OCI-LY7 (cell line): ENCODE measurements at regions not wholly inside any gene's neighbourhood (a gene's known extent, or its start where the extent isn't known, plus 50 kb on each side); places are given as distances from the start of the nearest gene placed in this dataset.

Experiments
- BruUV-seq: library from RNA; stranded (reverse); fragments of 400-500 nt; replicated peaks from 2 replicates; lab custom pipeline; 2021; lab: Mats Ljungman, UMichigan
- CTCF ChIA-PET: fragments of 300-600 bp; sonication (Branson Sonifier 250); formaldehyde crosslinking; loops from one replicate; lab custom pipeline; 2022; ENCODE audit warnings: antibody characterized with exemption; ENCODE audit not compliant: unreplicated experiment; lab: Charles Lee
- POLR2A ChIA-PET: fragments of 300-600 bp; sonication (Branson Sonifier 250); formaldehyde crosslinking; loops from one replicate; lab custom pipeline; 2022; ENCODE audit warnings: antibody characterized with exemption; lab: Charles Lee
- DNase-seq: peaks from one replicate; pipeline ENCODE4 v3.0.0-alpha.2; 2015; ENCODE audit warnings: low spot score
- H2AFZ ChIP-seq: fragments of 200-600 bp; sonication (generic), shearing (Covaris generic); 2 replicates; pipeline ENCODE4 v1.6.1; 2014; ENCODE audit warnings: mild to moderate bottlenecking, antibody characterized with exemption, low read length, moderate library complexity
- H3K27ac ChIP-seq: fragments of 200-600 bp; sonication (generic); 2 replicates; pipeline ENCODE4 v1.5.1; 2014; ENCODE audit warnings: mixed run types, low read depth, mild to moderate bottlenecking, moderate library complexity, low read length, inconsistent platforms; ENCODE audit not compliant: poor library complexity, severe bottlenecking
- H3K36me3 ChIP-seq: fragments of 200-600 bp; sonication (generic); 2 replicates; pipeline ENCODE4 v1.6.1; 2014; ENCODE audit warnings: mild to moderate bottlenecking, antibody characterized with exemption, low read length, moderate library complexity, mixed read lengths; ENCODE audit not compliant: insufficient read depth
- H3K4me1 ChIP-seq: fragments of 200-600 bp; sonication (generic); 2 replicates; pipeline ENCODE4 v1.5.1; 2014; ENCODE audit warnings: mild to moderate bottlenecking, low read length; ENCODE audit not compliant: insufficient read depth, poor library complexity, severe bottlenecking
- H3K4me2 ChIP-seq: fragments of 200-600 bp; sonication (generic); 2 replicates; pipeline ENCODE4 v1.6.1; 2014; ENCODE audit warnings: mild to moderate bottlenecking, low read length
- H3K4me3 ChIP-seq: fragments of 200-600 bp; sonication (generic); 2 replicates; pipeline ENCODE4 v1.5.1; 2014; ENCODE audit warnings: mild to moderate bottlenecking, low read depth, low read length; ENCODE audit not compliant: poor library complexity, severe bottlenecking
- H3K79me2 ChIP-seq: fragments of 200-600 bp; sonication (generic); 2 replicates; pipeline ENCODE4 v1.6.1; 2016; ENCODE audit warnings: low read depth, mild to moderate bottlenecking, low read length, moderate library complexity, mixed read lengths; ENCODE audit not compliant: insufficient read depth
- H3K9me2 ChIP-seq: fragments of 200-600 bp; sonication (generic); 2 replicates; pipeline ENCODE4 v1.6.1; 2016; ENCODE audit warnings: mild to moderate bottlenecking, low read length, mixed read lengths; ENCODE audit not compliant: insufficient read depth
- H3K9me3 ChIP-seq: fragments of 200-600 bp; sonication (generic); 2 replicates; pipeline ENCODE4 v1.6.1; 2014; ENCODE audit warnings: mild to moderate bottlenecking, mixed run types, low read length, mixed read lengths
- H4K20me1 ChIP-seq: fragments of 200-600 bp; sonication (generic); 2 replicates; pipeline ENCODE4 v1.6.1; 2014; ENCODE audit warnings: mild to moderate bottlenecking, antibody characterized with exemption, low read length, moderate library complexity, mixed read lengths; ENCODE audit not compliant: insufficient read depth
- CTCF ChIP-seq: fragments of 200-600 bp; sonication (generic); conservative IDR thresholded peaks from 2 replicates; pipeline ENCODE4 v1.5.1; 2014; ENCODE audit warnings: mild to moderate bottlenecking, antibody characterized with exemption, low read length, moderate library complexity, mixed read lengths
- EZH2phosphoT487 ChIP-seq: fragments of 200-600 bp; sonication (generic); IDR thresholded peaks from 2 replicates; pipeline ENCODE4 v1.6.1; 2018; ENCODE audit warnings: low read depth, borderline replicate concordance, mild to moderate bottlenecking, mixed run types, antibody characterized with exemption, low read length, moderate library complexity, mixed read lengths
- intact Hi-C: fragments of 100-400 bp; cut with micrococcal nuclease; formaldehyde crosslinking; loops from one replicate; pipeline ENCODE4 v1.10.0; 2022; ENCODE audit not compliant: unreplicated experiment

GRCh38 chr10:128398999-128399398 lies 272.8 kb upstream of the MKI67 start:
- Histone ChIP-seq H3K4me3 (no peak overlapping the region), H3K9me3 (no peaks in the 10 kb centered on the region), H3K4me2 (no peak overlapping the region), H3K27ac (no peak overlapping the region), H3K79me2 (no peaks in the 10 kb centered on the region), H3K4me1 (no peaks in the 10 kb centered on the region), H2AFZ (no peak overlapping the region), H4K20me1 (no peaks in the 10 kb centered on the region), H3K9me2 (no peaks in the 10 kb centered on the region), H3K36me3 (no peaks in the 10 kb centered on the region)
- ChIA-PET CTCF (no interaction called here), POLR2A (interaction anchor here (0.6 to 0.8 kb wide), 2 partner anchors 18 to 19 kb away, joined by 3 read pairs; no protein-coding TSS in a partner anchor)
- TF ChIP-seq EZH2phosphoT487, result no peak
- no peak for TF ChIP-seq CTCF
- no peak for DNase-seq
- no TSS peak for BruUV-seq
- intact Hi-C loops, result no loop called here

- Histone ChIP-seq H3K9me3 (no peaks in the 10 kb centered on the region), H2AFZ (no peak overlapping the region), H4K20me1 (no peaks in the 10 kb centered on the region), H3K27ac (no peak overlapping the region), H3K36me3 (no peaks in the 10 kb centered on the region), H3K4me2 (no peak overlapping the region), H3K4me1 (no peaks in the 10 kb centered on the region), H3K4me3 (no peak overlapping the region), H3K9me2 (no peaks in the 10 kb centered on the region), H3K79me2 (no peaks in the 10 kb centered on the region)
- TF ChIP-seq CTCF (no peak), EZH2phosphoT487 (no peak)
- ChIA-PET CTCF (no interaction called here), POLR2A (no interaction called here)
- no peak for DNase-seq
- BruUV-seq, result no TSS peak
- intact Hi-C loops, result no loop called here
Measured at GRCh38 chr10:128400564-128400963, 274.3 kb upstream of the MKI67 start.

GRCh38 chr10:128405450-128405849 lies 279.2 kb upstream of the MKI67 start:
- CTCF ChIA-PET, result no interaction called here
- no TSS peak for BruUV-seq

More at GRCh38 chr10:128405450-128405849, 279.2 kb upstream of the MKI67 start:
- intact Hi-C loops, result no loop called here
- Histone ChIP-seq H4K20me1 (no peaks in the 10 kb centered on the region), H3K27ac (no peak overlapping the region), H3K4me3 (no peak overlapping the region), H3K9me3 (no peaks in the 10 kb centered on the region), H3K36me3 (no peaks in the 10 kb centered on the region), H3K79me2 (no peaks in the 10 kb centered on the region), H3K9me2 (no peaks in the 10 kb centered on the region), H3K4me1 (no peaks in the 10 kb centered on the region), H2AFZ (no peak overlapping the region; the same call in 1 of the 2 replicates), H3K4me2 (no peak overlapping the region)
- POLR2A ChIA-PET, result no interaction called here
- TF ChIP-seq CTCF, result no peak
- DNase-seq, result no peak
